Neuron (in vitro differentiated cells): ENCODE measurements at regions not wholly inside any gene's neighbourhood (a gene's known extent, or its start where the extent isn't known, plus 50 kb on each side); places are given as distances from the start of the nearest gene placed in this dataset.
"Not testable (repeated sequence)": the region's sequence is repeated elsewhere in the genome, so short reads cannot be mapped to it uniquely, and the experiment has no call there.

Experiments used
- H2AFZ ChIP-seq: one replicate; pipeline ENCODE4 v1.6.1; 2013; ENCODE audit warnings: low read depth, mild to moderate bottlenecking, inconsistent platforms, low read length, moderate library complexity
- H3K27me3 ChIP-seq: one replicate; pipeline ENCODE4 v1.6.1; 2013; ENCODE audit warnings: low read length; ENCODE audit not compliant: insufficient read depth
- H3K36me3 ChIP-seq: one replicate; pipeline ENCODE4 v1.6.1; 2013; ENCODE audit warnings: low read length; ENCODE audit not compliant: insufficient read depth
- H3K4me1 ChIP-seq: one replicate; pipeline ENCODE4 v1.6.1; 2013; ENCODE audit warnings: low read length; ENCODE audit not compliant: insufficient read depth
- H3K4me3 ChIP-seq: 2 replicates; pipeline ENCODE4 v1.5.1; 2013; ENCODE audit warnings: mild to moderate bottlenecking, low read length, moderate library complexity
- H3K9me3 ChIP-seq: one replicate; pipeline ENCODE4 v1.6.1; 2013; ENCODE audit warnings: low read length

- H3K4me3 ChIP-seq: no peak overlapping the region
- H3K27me3 ChIP-seq: no peaks in the 10 kb centered on the region
- peaks cover 6% of the 10 kb centered on the region for H3K4me1 ChIP-seq
- peaks cover 3% of the 10 kb centered on the region for H3K9me3 ChIP-seq
- no peaks in the 10 kb centered on the region for H3K36me3 ChIP-seq
- H2AFZ ChIP-seq: no peak overlapping the region
Measured at GRCh38 chr14:89566644-89567415, 149.8 kb upstream of the FOXN3 start.

GRCh38 chr14:89566180-89566579 lies 149.1 kb upstream of the FOXN3 start:
- H3K4me3 ChIP-seq: no peak overlapping the region

GRCh38 chr14:89565607-89566006 lies 148.6 kb upstream of the FOXN3 start:
- Histone ChIP-seq H2AFZ (no peak overlapping the region), H3K4me1 (peaks cover 6% of the 10 kb centered on the region), H3K9me3 (peaks cover 3% of the 10 kb centered on the region), H3K27me3 (no peaks in the 10 kb centered on the region), H3K36me3 (no peaks in the 10 kb centered on the region), H3K4me3 (no peak overlapping the region)

More at GRCh38 chr14:89566180-89566579, 149.1 kb upstream of the FOXN3 start:
- Histone ChIP-seq H3K27me3 (no peaks in the 10 kb centered on the region), H3K36me3 (no peaks in the 10 kb centered on the region), H3K9me3 (peaks cover 3% of the 10 kb centered on the region), H2AFZ (no peak overlapping the region), H3K4me1 (peaks cover 6% of the 10 kb centered on the region)

- H2AFZ ChIP-seq: no peak overlapping the region
- peaks cover 6% of the 10 kb centered on the region for H3K4me1 ChIP-seq
- no peaks in the 10 kb centered on the region for H3K27me3 ChIP-seq
- peaks cover 3% of the 10 kb centered on the region for H3K9me3 ChIP-seq
- H3K36me3 ChIP-seq: no peaks in the 10 kb centered on the region
- no peak overlapping the region for H3K4me3 ChIP-seq
Measured at GRCh38 chr14:89564989-89565388, 148.0 kb upstream of the FOXN3 start.

- Histone ChIP-seq H3K36me3 (no peaks in the 10 kb centered on the region), H3K4me3 (no peak overlapping the region), H2AFZ (no peak overlapping the region)
Measured at GRCh38 chr14:89564286-89564957, 147.4 kb upstream of the FOXN3 start.

GRCh38 chr14:89563471-89563870 lies 146.4 kb upstream of the FOXN3 start:
- H3K36me3 ChIP-seq: no peaks in the 10 kb centered on the region
- H2AFZ ChIP-seq: no peak overlapping the region
- H3K9me3 ChIP-seq: peaks cover 3% of the 10 kb centered on the region
- H3K27me3 ChIP-seq: no peaks in the 10 kb centered on the region
- H3K4me3 ChIP-seq: no peak overlapping the region
- H3K4me1 ChIP-seq: peaks cover 6% of the 10 kb centered on the region

More at GRCh38 chr14:89564286-89564957, 147.4 kb upstream of the FOXN3 start:
- Histone ChIP-seq H3K9me3 (peaks cover 3% of the 10 kb centered on the region), H3K27me3 (no peaks in the 10 kb centered on the region), H3K4me1 (peaks cover 6% of the 10 kb centered on the region)

- no peak overlapping the region for H3K4me3 ChIP-seq
- H3K4me1 ChIP-seq: no peaks in the 10 kb centered on the region
- no peaks in the 10 kb centered on the region for H3K27me3 ChIP-seq
- H3K36me3 ChIP-seq: no peaks in the 10 kb centered on the region
- H2AFZ ChIP-seq: no peak overlapping the region
- no peaks in the 10 kb centered on the region for H3K9me3 ChIP-seq
Measured at GRCh38 chr14:89551955-89552354, 134.9 kb upstream of the FOXN3 start.

GRCh38 chr14:89551432-89551831 lies 134.4 kb upstream of the FOXN3 start:
- no peaks in the 10 kb centered on the region for H3K27me3 ChIP-seq
- H3K9me3 ChIP-seq: no peaks in the 10 kb centered on the region
- H3K36me3 ChIP-seq: no peaks in the 10 kb centered on the region
- H3K4me3 ChIP-seq: no peak overlapping the region
- no peaks in the 10 kb centered on the region for H3K4me1 ChIP-seq
- H2AFZ ChIP-seq: no peak overlapping the region

- H2AFZ ChIP-seq: no peak overlapping the region
- H3K9me3 ChIP-seq: no peaks in the 10 kb centered on the region
- no peaks in the 10 kb centered on the region for H3K36me3 ChIP-seq
- no peaks in the 10 kb centered on the region for H3K27me3 ChIP-seq
- H3K4me1 ChIP-seq: no peaks in the 10 kb centered on the region
- H3K4me3 ChIP-seq: no peak overlapping the region
Measured at GRCh38 chr14:89550821-89551220, 133.8 kb upstream of the FOXN3 start.

- Histone ChIP-seq H3K4me3 (no peak overlapping the region), H3K4me1 (no peaks in the 10 kb centered on the region), H3K27me3 (no peaks in the 10 kb centered on the region), H3K36me3 (no peaks in the 10 kb centered on the region), H3K9me3 (no peaks in the 10 kb centered on the region), H2AFZ (no peak overlapping the region)
Measured at GRCh38 chr14:89549381-89550125, 132.5 kb upstream of the FOXN3 start.

- not testable (repeated sequence) for H2AFZ ChIP-seq, H3K36me3 ChIP-seq, H3K9me3 ChIP-seq, H3K4me3 ChIP-seq, H3K27me3 ChIP-seq
- peaks cover 16% of the 10 kb centered on the region for H3K4me1 ChIP-seq
Measured at GRCh38 chr14:89547047-89547446, 130.0 kb upstream of the FOXN3 start.

- H3K27me3 ChIP-seq: no peaks in the 10 kb centered on the region
- no peak overlapping the region for H2AFZ ChIP-seq
- peaks cover 16% of the 10 kb centered on the region for H3K4me1 ChIP-seq
Measured at GRCh38 chr14:89544636-89545301, 127.7 kb upstream of the FOXN3 start.

GRCh38 chr14:89543425-89543790 lies 126.4 kb upstream of the FOXN3 start:
- Histone ChIP-seq H3K36me3 (no peaks in the 10 kb centered on the region), H3K4me3 (peak overlapping the region; percentile 33), H3K27me3 (no peaks in the 10 kb centered on the region), H2AFZ (peak overlapping the region; percentile 58), H3K9me3 (no peaks in the 10 kb centered on the region), H3K4me1 (peaks cover 16% of the 10 kb centered on the region)

More at GRCh38 chr14:89544636-89545301, 127.7 kb upstream of the FOXN3 start:
- H3K4me3 ChIP-seq: no peak overlapping the region
- H3K36me3 ChIP-seq: no peaks in the 10 kb centered on the region
- no peaks in the 10 kb centered on the region for H3K9me3 ChIP-seq
